ENCODE measurements at regions not wholly inside any gene's neighbourhood (a gene's known extent, or its start where the extent isn't known, plus 50 kb on each side); places are given as distances from the start of the nearest gene placed in this dataset.

GRCh38 chr7:113636727-113637421 lies 281.9 kb downstream of the PPP1R3A start:
- ChIA-PET POLR2A (no interaction called here), CTCF (no interaction called here)
- TF ChIP-seq ELF4 (IDR thresholded peaks at IDR 0.05) (no peak), NFRKB (IDR thresholded peaks at IDR 0.05) (no peak), L3MBTL2 (conservative IDR thresholded peaks at IDR 0.05) (no peak), ARNT (IDR thresholded peaks at IDR 0.05) (no peak), BHLHE40 (IDR thresholded peaks at IDR 0.05; ENCODE audit: borderline replicate concordance) (no peak), FOXM1 (IDR thresholded peaks at IDR 0.05; ENCODE audit: borderline replicate concordance) (no peak), HDGF (IDR thresholded peaks at IDR 0.05; ENCODE audit: borderline replicate concordance) (no peak), TARDBP (IDR thresholded peaks at IDR 0.05) (no peak), ZNF384 (IDR thresholded peaks at IDR 0.05) (no peak), SUZ12 (IDR thresholded peaks at IDR 0.05) (no peak), FOXA1 (IDR thresholded peaks at IDR 0.05) (no peak), SP1 (IDR thresholded peaks at IDR 0.05) (no peak), PKNOX1 (IDR thresholded peaks at IDR 0.05) (no peak), LEF1 (IDR thresholded peaks at IDR 0.05; ENCODE audit: borderline replicate concordance) (no peak), CTBP1 (IDR thresholded peaks at IDR 0.05; ENCODE audit: borderline replicate concordance) (no peak), FOXK2 (IDR thresholded peaks at IDR 0.05) (no peak)
- no peak for DNase-seq (ENCODE audit: extremely low spot score)

- ChIA-PET POLR2A (no interaction called here), CTCF (no interaction called here)
- no peak for DNase-seq (ENCODE audit: extremely low spot score)
- TF ChIP-seq PKNOX1 (IDR thresholded peaks at IDR 0.05), result no peak
- TF ChIP-seq TARDBP (IDR thresholded peaks at IDR 0.05), result no peak
- no peak for TF ChIP-seq L3MBTL2 (conservative IDR thresholded peaks at IDR 0.05)
- TF ChIP-seq ZNF384 (IDR thresholded peaks at IDR 0.05), result no peak
- TF ChIP-seq ELF4 (IDR thresholded peaks at IDR 0.05), result no peak
- TF ChIP-seq SP1 (IDR thresholded peaks at IDR 0.05), result no peak
- TF ChIP-seq CTBP1 (IDR thresholded peaks at IDR 0.05; ENCODE audit: borderline replicate concordance), result no peak
- TF ChIP-seq ARNT (IDR thresholded peaks at IDR 0.05), result no peak
- no peak for TF ChIP-seq HDGF (IDR thresholded peaks at IDR 0.05; ENCODE audit: borderline replicate concordance)
- no peak for TF ChIP-seq FOXM1 (IDR thresholded peaks at IDR 0.05; ENCODE audit: borderline replicate concordance)
- TF ChIP-seq FOXK2 (IDR thresholded peaks at IDR 0.05), result no peak
- TF ChIP-seq SUZ12 (IDR thresholded peaks at IDR 0.05), result no peak
- TF ChIP-seq BHLHE40 (IDR thresholded peaks at IDR 0.05; ENCODE audit: borderline replicate concordance), result no peak
These were observed 283.3 kb downstream of the PPP1R3A start for GRCh38 chr7:113635492-113635891.

- CTCF ChIA-PET, result no interaction called here
- POLR2A ChIA-PET, result no interaction called here
- DNase-seq (ENCODE audit: extremely low spot score), result no peak
- no peak for TF ChIP-seq NFRKB (IDR thresholded peaks at IDR 0.05)
- TF ChIP-seq HDGF (IDR thresholded peaks at IDR 0.05; ENCODE audit: borderline replicate concordance), result no peak
- no peak for TF ChIP-seq ARNT (IDR thresholded peaks at IDR 0.05)
- no peak for TF ChIP-seq PKNOX1 (IDR thresholded peaks at IDR 0.05)
- TF ChIP-seq SUZ12 (IDR thresholded peaks at IDR 0.05), result no peak
- no peak for TF ChIP-seq SP1 (IDR thresholded peaks at IDR 0.05)
- TF ChIP-seq BHLHE40 (IDR thresholded peaks at IDR 0.05; ENCODE audit: borderline replicate concordance), result no peak
- no peak for TF ChIP-seq CTBP1 (IDR thresholded peaks at IDR 0.05; ENCODE audit: borderline replicate concordance)
- no peak for TF ChIP-seq FOXM1 (IDR thresholded peaks at IDR 0.05; ENCODE audit: borderline replicate concordance)
- no peak for TF ChIP-seq ZNF384 (IDR thresholded peaks at IDR 0.05)
- TF ChIP-seq LEF1 (IDR thresholded peaks at IDR 0.05; ENCODE audit: borderline replicate concordance), result no peak
- TF ChIP-seq FOXA1 (IDR thresholded peaks at IDR 0.05), result no peak
- TF ChIP-seq FOXK2 (IDR thresholded peaks at IDR 0.05), result no peak
These were observed 285.7 kb downstream of the PPP1R3A start for GRCh38 chr7:113633073-113633472.

GRCh38 chr7:113628948-113629847 lies 289.6 kb downstream of the PPP1R3A start:
- no peak for DNase-seq (ENCODE audit: extremely low spot score)

GRCh38 chr7:113625494-113626102 lies 293.2 kb downstream of the PPP1R3A start:
- POLR2A ChIA-PET, result no interaction called here
- CTCF ChIA-PET, result no interaction called here
- DNase-seq (ENCODE audit: extremely low spot score), result no peak
- TF ChIP-seq ELF4 (IDR thresholded peaks at IDR 0.05), result no peak
- no peak for TF ChIP-seq FOXK2 (IDR thresholded peaks at IDR 0.05)
- no peak for TF ChIP-seq FOXA1 (IDR thresholded peaks at IDR 0.05)
- no peak for TF ChIP-seq ARNT (IDR thresholded peaks at IDR 0.05)
- TF ChIP-seq L3MBTL2 (conservative IDR thresholded peaks at IDR 0.05), result no peak
- no peak for TF ChIP-seq NFRKB (IDR thresholded peaks at IDR 0.05)

More at GRCh38 chr7:113628948-113629847, 289.6 kb downstream of the PPP1R3A start:
- TF ChIP-seq CTBP1 (IDR thresholded peaks at IDR 0.05; ENCODE audit: borderline replicate concordance) (no peak), ZNF384 (IDR thresholded peaks at IDR 0.05) (no peak), FOXA1 (IDR thresholded peaks at IDR 0.05) (no peak), LEF1 (IDR thresholded peaks at IDR 0.05; ENCODE audit: borderline replicate concordance) (no peak), TARDBP (IDR thresholded peaks at IDR 0.05) (no peak), ARNT (IDR thresholded peaks at IDR 0.05) (no peak), SP1 (IDR thresholded peaks at IDR 0.05) (no peak)
- ChIA-PET CTCF (no interaction called here), POLR2A (no interaction called here)

Measured in HEK293T (cell line).